IPS-20b (cell line): ENCODE measurements at regions not wholly inside any gene's neighbourhood (a gene's known extent, or its start where the extent isn't known, plus 50 kb on each side); places are given as distances from the start of the nearest gene placed in this dataset.

ENCODE experiments used
- H3K27ac ChIP-seq: one replicate; pipeline ENCODE4 v1.5.1; 2013; ENCODE audit warnings: low read length
- H3K27me3 ChIP-seq: 2 replicates; pipeline ENCODE4 v1.6.1; 2013; ENCODE audit warnings: mild to moderate bottlenecking, low read length, inconsistent platforms; ENCODE audit not compliant: insufficient read depth
- H3K36me3 ChIP-seq: 2 replicates; pipeline ENCODE4 v1.6.1; 2013; ENCODE audit warnings: low read depth, mild to moderate bottlenecking, inconsistent platforms, low read length, moderate library complexity; ENCODE audit not compliant: insufficient read depth
- H3K4me1 ChIP-seq: 2 replicates; pipeline ENCODE4 v1.6.1; 2013; ENCODE audit warnings: mild to moderate bottlenecking, control low read depth, inconsistent platforms, low read length, moderate library complexity; ENCODE audit not compliant: insufficient read depth
- H3K4me3 ChIP-seq: 2 replicates; pipeline ENCODE4 v1.5.1; 2013; ENCODE audit warnings: mild to moderate bottlenecking, low read length, inconsistent platforms
- H3K9ac ChIP-seq: 2 replicates; pipeline ENCODE4 v1.6.1; 2013; ENCODE audit warnings: low read depth, mild to moderate bottlenecking, inconsistent platforms, low read length, moderate library complexity
- H3K9me3 ChIP-seq: 2 replicates; pipeline ENCODE4 v1.6.1; 2013; ENCODE audit warnings: mild to moderate bottlenecking, low read depth, low read length, inconsistent platforms; ENCODE audit not compliant: insufficient read depth

GRCh38 chr1:187167555-187167954 lies 338.8 kb downstream of the PLA2G4A start:
- Histone ChIP-seq H3K36me3 (no peaks in the 10 kb centered on the region), H3K27me3 (no peaks in the 10 kb centered on the region), H3K9ac (no peak overlapping the region), H3K4me3 (no peak overlapping the region), H3K9me3 (peaks cover 8% of the 10 kb centered on the region; the same call in 1 of the 2 replicates), H3K4me1 (no peaks in the 10 kb centered on the region), H3K27ac (no peak overlapping the region)

DNA sequence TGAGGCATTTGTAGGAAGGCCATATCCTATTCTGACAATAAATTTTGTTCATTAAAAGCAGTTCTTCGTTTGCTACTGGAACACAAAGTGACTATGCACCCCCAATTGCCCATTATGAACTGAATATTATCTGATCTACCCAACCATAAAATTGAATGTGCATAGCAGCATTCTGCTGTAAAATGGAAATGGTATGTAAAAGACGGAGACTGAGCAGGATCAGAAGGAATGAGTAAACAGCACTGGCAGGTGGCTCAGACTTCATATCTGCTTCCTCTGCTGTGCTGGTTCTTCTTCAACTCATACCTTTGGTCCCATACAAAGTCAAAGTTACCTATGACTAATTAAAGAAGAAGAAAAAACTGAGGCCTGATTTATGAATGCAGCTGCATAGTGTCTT lies 339.5 kb downstream of the PLA2G4A start:
- Histone ChIP-seq H3K9ac (no peak overlapping the region), H3K27ac (no peak overlapping the region), H3K4me3 (no peak overlapping the region), H3K36me3 (no peaks in the 10 kb centered on the region), H3K9me3 (peaks cover 8% of the 10 kb centered on the region; the same call in 1 of the 2 replicates), H3K27me3 (no peaks in the 10 kb centered on the region), H3K4me1 (no peaks in the 10 kb centered on the region)

- H3K27me3 ChIP-seq: no peaks in the 10 kb centered on the region
- H3K9ac ChIP-seq: no peak overlapping the region
- H3K9me3 ChIP-seq: no peaks in the 10 kb centered on the region
- H3K27ac ChIP-seq: no peak overlapping the region
- no peak overlapping the region for H3K4me3 ChIP-seq
- H3K36me3 ChIP-seq: no peaks in the 10 kb centered on the region
- H3K4me1 ChIP-seq: no peaks in the 10 kb centered on the region
Measured at GRCh38 chr1:187185389-187185788, 356.6 kb downstream of the PLA2G4A start.

GRCh38 chr1:187197685-187198084 lies 368.9 kb downstream of the PLA2G4A start:
- H3K9me3 ChIP-seq: no peaks in the 10 kb centered on the region
- H3K27me3 ChIP-seq: no peaks in the 10 kb centered on the region
- no peak overlapping the region for H3K4me3 ChIP-seq
- H3K4me1 ChIP-seq: no peaks in the 10 kb centered on the region
- H3K36me3 ChIP-seq: no peaks in the 10 kb centered on the region
- no peak overlapping the region for H3K27ac ChIP-seq
- H3K9ac ChIP-seq: no peak overlapping the region

DNA sequence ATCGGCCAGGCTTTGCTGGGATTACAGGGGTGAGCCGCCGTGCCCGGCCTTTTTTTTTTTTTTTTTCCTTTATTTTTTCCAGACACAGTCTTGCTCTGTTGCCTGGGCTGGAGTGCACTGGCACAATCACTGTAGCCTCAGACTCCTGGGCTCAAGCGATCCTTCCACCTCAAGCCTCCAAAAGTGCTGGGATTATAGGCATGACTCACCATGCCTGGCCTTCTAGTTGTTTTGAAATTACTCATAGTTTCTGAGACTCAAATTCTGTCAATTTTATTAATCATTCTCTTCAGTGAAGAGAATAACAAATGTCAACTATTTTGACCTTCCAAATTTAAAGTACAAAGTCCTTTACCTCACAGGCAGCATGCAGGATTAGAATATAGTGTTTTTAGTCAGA lies 374.5 kb downstream of the PLA2G4A start:
- Histone ChIP-seq H3K9ac (no peak overlapping the region), H3K27me3 (no peaks in the 10 kb centered on the region), H3K4me3 (no peak overlapping the region), H3K36me3 (no peaks in the 10 kb centered on the region), H3K4me1 (no peaks in the 10 kb centered on the region), H3K27ac (no peak overlapping the region), H3K9me3 (no peaks in the 10 kb centered on the region)

- Histone ChIP-seq H3K9me3 (no peaks in the 10 kb centered on the region), H3K27ac (no peak overlapping the region), H3K4me3 (no peak overlapping the region), H3K4me1 (no peaks in the 10 kb centered on the region), H3K36me3 (no peaks in the 10 kb centered on the region), H3K9ac (no peak overlapping the region), H3K27me3 (no peaks in the 10 kb centered on the region)
Measured at GRCh38 chr1:187212377-187212776, 383.6 kb downstream of the PLA2G4A start.

DNA sequence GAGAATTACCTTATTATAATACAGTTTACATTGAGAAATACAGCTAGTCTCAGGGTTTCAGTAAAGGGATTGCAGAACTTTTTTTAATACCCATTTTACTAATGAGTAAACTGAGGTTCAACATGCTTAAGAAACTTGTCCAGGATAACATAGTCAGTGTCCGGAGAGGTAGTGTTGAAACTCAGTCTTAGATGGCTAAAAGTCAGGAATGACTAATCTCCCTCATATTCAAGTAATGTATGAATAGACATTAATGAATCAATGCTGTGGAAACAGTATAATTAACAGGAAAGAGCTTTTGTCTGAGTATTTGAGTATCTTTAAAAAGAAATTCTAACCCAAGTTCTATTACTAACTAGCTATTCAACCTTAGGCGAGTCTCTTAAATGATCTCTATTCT lies 397.6 kb downstream of the PLA2G4A start:
- Histone ChIP-seq H3K27ac (no peak overlapping the region), H3K9ac (no peak overlapping the region), H3K4me1 (no peaks in the 10 kb centered on the region; the same call in 1 of the 2 replicates), H3K27me3 (no peaks in the 10 kb centered on the region), H3K36me3 (no peaks in the 10 kb centered on the region), H3K9me3 (no peaks in the 10 kb centered on the region), H3K4me3 (no peak overlapping the region)

- H3K27me3 ChIP-seq: no peaks in the 10 kb centered on the region
- no peak overlapping the region for H3K27ac ChIP-seq
- no peak overlapping the region for H3K9ac ChIP-seq
- no peaks in the 10 kb centered on the region for H3K9me3 ChIP-seq
- no peaks in the 10 kb centered on the region; the same call in 1 of the 2 replicates for H3K4me1 ChIP-seq
- no peaks in the 10 kb centered on the region for H3K36me3 ChIP-seq
- no peak overlapping the region for H3K4me3 ChIP-seq
Measured at GRCh38 chr1:187228790-187229189, 400.0 kb downstream of the PLA2G4A start.

DNA sequence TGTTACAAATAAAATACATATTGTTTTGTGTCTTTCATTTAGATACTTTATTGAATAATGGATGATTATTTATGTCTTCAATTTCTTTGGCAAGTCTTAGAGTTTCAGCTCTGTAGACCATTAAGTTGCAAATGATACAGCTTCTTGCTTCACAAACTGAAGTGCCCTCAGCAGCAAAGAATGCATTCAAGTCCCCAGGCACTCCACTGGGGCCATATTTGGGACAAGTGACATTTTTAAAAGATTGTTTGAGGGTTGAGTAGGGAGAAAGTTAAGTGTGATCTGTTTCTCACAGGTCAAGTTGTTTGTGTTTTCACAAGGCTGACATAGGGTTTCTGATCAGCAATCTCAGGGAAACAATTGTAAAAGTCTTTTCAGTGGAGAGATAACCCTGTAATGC lies 400.7 kb downstream of the PLA2G4A start:
- no peaks in the 10 kb centered on the region for H3K36me3 ChIP-seq
- H3K27ac ChIP-seq: no peak overlapping the region
- no peaks in the 10 kb centered on the region for H3K9me3 ChIP-seq
- H3K4me1 ChIP-seq: no peaks in the 10 kb centered on the region; the same call in 1 of the 2 replicates
- H3K4me3 ChIP-seq: no peak overlapping the region
- H3K27me3 ChIP-seq: no peaks in the 10 kb centered on the region
- no peak overlapping the region for H3K9ac ChIP-seq

- H3K27ac ChIP-seq: no peak overlapping the region
- no peaks in the 10 kb centered on the region for H3K9me3 ChIP-seq
- no peak overlapping the region for H3K9ac ChIP-seq
- peaks cover 5% of the 10 kb centered on the region; the same call in 1 of the 2 replicates for H3K4me1 ChIP-seq
- no peaks in the 10 kb centered on the region for H3K36me3 ChIP-seq
- no peaks in the 10 kb centered on the region for H3K27me3 ChIP-seq
- no peak overlapping the region for H3K4me3 ChIP-seq
Measured at GRCh38 chr1:187234706-187235105, 406.0 kb downstream of the PLA2G4A start.

- no peak overlapping the region for H3K4me3 ChIP-seq
- H3K4me1 ChIP-seq: peaks cover 5% of the 10 kb centered on the region; the same call in 1 of the 2 replicates
- H3K36me3 ChIP-seq: no peaks in the 10 kb centered on the region
- no peaks in the 10 kb centered on the region for H3K27me3 ChIP-seq
- H3K27ac ChIP-seq: no peak overlapping the region
- H3K9me3 ChIP-seq: no peaks in the 10 kb centered on the region
- no peak overlapping the region for H3K9ac ChIP-seq
Measured at GRCh38 chr1:187236199-187236598, 407.4 kb downstream of the PLA2G4A start.

- Histone ChIP-seq H3K27ac (no peak overlapping the region), H3K4me1 (peaks cover 5% of the 10 kb centered on the region; the same call in 1 of the 2 replicates), H3K9me3 (no peaks in the 10 kb centered on the region), H3K27me3 (no peaks in the 10 kb centered on the region), H3K36me3 (no peaks in the 10 kb centered on the region), H3K4me3 (no peak overlapping the region), H3K9ac (no peak overlapping the region)
Measured at GRCh38 chr1:187236676-187237075, 407.9 kb downstream of the PLA2G4A start.
